ENCODE measurements at regions not wholly inside any gene's neighbourhood (a gene's known extent, or its start where the extent isn't known, plus 50 kb on each side); places are given as distances from the start of the nearest gene placed in this dataset.

GRCh38 chr9:99748676-99749075 is 73.0 kb upstream of the NR4A3 start:
- H3K36me3 ChIP-seq (replicated peaks), result no peaks in the 10 kb centered on the region
- no peak for TF ChIP-seq CTCF (IDR thresholded peaks at IDR 0.05; ENCODE audit: low read depth, low read length, missing control alignments)

DNA sequence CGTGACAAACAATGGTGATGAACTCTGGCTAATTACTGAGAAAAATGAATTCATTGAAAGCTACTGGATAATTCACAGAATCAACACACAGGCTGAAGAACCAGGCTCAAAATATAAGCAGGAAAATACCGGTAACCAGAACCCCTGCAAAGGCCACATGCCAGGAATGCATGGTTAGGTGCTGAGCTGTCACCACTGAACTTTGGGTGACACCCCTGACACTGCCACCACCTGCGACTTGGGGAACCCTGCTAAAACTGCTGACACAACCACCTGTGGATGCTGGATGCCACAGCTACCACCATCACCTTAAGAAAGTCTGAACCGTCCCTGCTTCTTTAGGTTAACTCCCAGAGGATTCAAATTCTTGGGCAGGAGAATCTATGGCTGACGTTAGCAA is 72.0 kb upstream of the NR4A3 start:
- no peak overlapping the region for H3K27ac ChIP-seq
- no peak for TF ChIP-seq CTCF (IDR thresholded peaks at IDR 0.05; ENCODE audit: low read depth, low read length, missing control alignments)
- DNase-seq, result no peak
- H3K4me3 ChIP-seq (ENCODE audit: low read depth, low read length), result no peak overlapping the region
- in situ Hi-C loops (cut with HindIII; ENCODE audit: low pct_ligation_motif_present, low sequenced_read_pairs), result no loop called here
- no peaks in the 10 kb centered on the region for H3K27me3 ChIP-seq (replicated peaks)
- no peaks in the 10 kb centered on the region for H3K36me3 ChIP-seq (replicated peaks)

More at GRCh38 chr9:99748676-99749075, 73.0 kb upstream of the NR4A3 start:
- H3K27me3 ChIP-seq (replicated peaks), result no peaks in the 10 kb centered on the region
- in situ Hi-C loops (cut with HindIII; ENCODE audit: low pct_ligation_motif_present, low sequenced_read_pairs), result no loop called here
- H3K27ac ChIP-seq, result no peak overlapping the region
- no peak for DNase-seq
- H3K4me3 ChIP-seq (ENCODE audit: low read depth, low read length), result no peak overlapping the region

DNA sequence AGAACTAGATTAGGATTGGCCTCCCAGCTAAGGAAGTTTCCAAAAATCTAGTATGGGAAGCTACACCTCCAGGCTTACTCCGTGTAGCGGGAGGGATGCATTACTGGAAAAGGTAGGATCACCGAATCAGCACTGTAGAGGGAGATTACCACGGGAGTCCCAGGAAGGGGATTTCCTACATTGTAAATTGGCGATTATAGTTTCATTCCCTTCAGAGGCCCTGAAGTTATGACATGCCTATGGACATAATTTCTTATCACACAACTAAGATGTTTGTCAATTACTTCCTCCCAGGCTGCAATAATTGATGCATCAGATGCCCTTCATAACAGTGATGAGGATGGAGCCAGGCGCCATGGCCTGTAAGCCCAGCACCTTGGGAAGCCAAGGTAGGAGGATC is 71.2 kb upstream of the NR4A3 start:
- no peak overlapping the region for H3K4me3 ChIP-seq (ENCODE audit: low read depth, low read length)
- H3K27me3 ChIP-seq (replicated peaks), result no peaks in the 10 kb centered on the region
- no peaks in the 10 kb centered on the region for H3K36me3 ChIP-seq (replicated peaks)
- TF ChIP-seq CTCF (IDR thresholded peaks at IDR 0.05; ENCODE audit: low read depth, low read length, missing control alignments), result no peak
- no peak for DNase-seq
- in situ Hi-C loops (cut with HindIII; ENCODE audit: low pct_ligation_motif_present, low sequenced_read_pairs), result no loop called here
- H3K27ac ChIP-seq, result no peak overlapping the region

GRCh38 chr9:99752417-99753109 is 69.1 kb upstream of the NR4A3 start:
- Histone ChIP-seq H3K27ac (no peak overlapping the region), H3K36me3 (replicated peaks) (no peaks in the 10 kb centered on the region), H3K4me3 (ENCODE audit: low read depth, low read length) (no peak overlapping the region), H3K27me3 (replicated peaks) (no peaks in the 10 kb centered on the region)
- peak; percentile 60 for DNase-seq
- in situ Hi-C loops (cut with HindIII; ENCODE audit: low pct_ligation_motif_present, low sequenced_read_pairs), result no loop called here
- no peak for TF ChIP-seq CTCF (IDR thresholded peaks at IDR 0.05; ENCODE audit: low read depth, low read length, missing control alignments)

- H3K27me3 ChIP-seq (replicated peaks), result no peaks in the 10 kb centered on the region
- in situ Hi-C loops (cut with HindIII; ENCODE audit: low pct_ligation_motif_present, low sequenced_read_pairs), result no loop called here
- no peak overlapping the region for H3K27ac ChIP-seq
- H3K4me3 ChIP-seq (ENCODE audit: low read depth, low read length), result no peak overlapping the region
- no peaks in the 10 kb centered on the region for H3K36me3 ChIP-seq (replicated peaks)
- no peak for DNase-seq
- no peak for TF ChIP-seq CTCF (IDR thresholded peaks at IDR 0.05; ENCODE audit: low read depth, low read length, missing control alignments)
Measured at GRCh38 chr9:99753436-99753835, 68.2 kb upstream of the NR4A3 start.

GRCh38 chr9:99760421-99760820 is 61.3 kb upstream of the NR4A3 start:
- no peak for TF ChIP-seq CTCF (IDR thresholded peaks at IDR 0.05; ENCODE audit: low read depth, low read length, missing control alignments)
- in situ Hi-C loops (cut with HindIII; ENCODE audit: low pct_ligation_motif_present, low sequenced_read_pairs), result no loop called here
- no peaks in the 10 kb centered on the region for H3K36me3 ChIP-seq (replicated peaks)
- H3K27me3 ChIP-seq (replicated peaks), result no peaks in the 10 kb centered on the region
- DNase-seq, result no peak
- no peak overlapping the region for H3K4me3 ChIP-seq (ENCODE audit: low read depth, low read length)
- no peak overlapping the region for H3K27ac ChIP-seq

Data from brain microvascular endothelial cell (primary cell).